ENCODE measurements at regions not wholly inside any gene's neighbourhood (a gene's known extent, or its start where the extent isn't known, plus 50 kb on each side); places are given as distances from the start of the nearest gene placed in this dataset.

DNA sequence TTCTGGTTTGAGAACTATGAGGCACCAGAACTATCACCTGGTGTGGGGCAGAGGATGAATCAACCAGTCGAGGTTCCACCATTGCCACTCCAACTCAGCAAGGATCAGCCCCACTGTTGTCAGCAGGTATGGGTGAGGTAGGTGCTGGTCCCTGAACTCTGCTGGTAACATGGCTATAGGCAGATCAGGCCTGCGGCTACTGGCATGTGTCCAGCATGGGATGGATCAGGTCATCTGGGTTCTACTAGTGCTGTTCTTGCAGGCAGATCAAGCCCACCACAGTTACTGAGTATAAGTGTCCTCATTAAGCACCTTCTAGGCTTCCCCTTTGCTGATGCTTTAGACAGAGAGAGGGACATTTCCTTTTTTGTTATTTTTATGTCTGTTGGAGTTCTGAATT lies 71.7 kb downstream of the GABRA6 start:
- DNase-seq: no peak

GRCh38 chr5:161763571-161763970 lies 78.0 kb downstream of the GABRA6 start:
- peak in 1 of 3 donors; percentile 6 for DNase-seq

GRCh38 chr5:161765611-161766010 lies 80.1 kb downstream of the GABRA6 start:
- DNase-seq: no peak

DNA sequence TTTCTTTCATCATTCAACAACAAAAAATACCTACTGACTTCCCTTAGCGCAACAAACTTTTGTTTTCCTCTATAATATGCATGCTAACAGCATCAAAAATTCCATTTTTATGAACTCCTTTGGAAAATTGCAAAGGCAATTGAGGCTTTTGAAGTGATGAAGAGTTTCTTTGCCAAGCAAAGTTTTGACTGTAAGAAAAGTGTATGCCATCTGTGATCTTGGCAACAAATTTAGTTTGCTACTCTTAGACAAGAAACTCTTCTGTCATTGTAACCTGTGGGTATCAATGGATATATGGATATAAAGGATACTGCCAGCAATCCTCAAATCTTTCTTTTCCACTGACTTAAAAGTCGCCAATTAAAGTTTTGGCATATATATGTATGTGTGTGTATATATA lies 72.0 kb upstream of the GABRA1 start:
- no peak for DNase-seq

DNA sequence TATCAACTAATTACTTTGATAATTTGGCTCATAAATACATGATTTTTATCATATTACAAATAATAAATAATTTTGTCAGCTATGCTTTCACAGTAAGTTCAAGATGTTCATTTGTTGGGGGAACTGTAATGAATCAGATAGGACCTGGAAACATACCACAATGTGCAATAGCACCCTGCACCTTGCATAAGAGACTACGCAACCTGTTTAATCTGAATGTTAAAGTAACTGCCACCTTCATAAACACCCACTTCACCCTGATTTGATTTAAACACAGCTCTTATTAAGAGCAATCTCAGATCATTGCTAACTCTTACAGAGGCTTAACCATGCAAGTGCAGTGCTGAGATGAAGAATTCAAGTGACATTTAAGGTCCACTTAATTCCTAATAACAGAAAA lies 69.1 kb upstream of the GABRA1 start:
- no peak for DNase-seq

DNA sequence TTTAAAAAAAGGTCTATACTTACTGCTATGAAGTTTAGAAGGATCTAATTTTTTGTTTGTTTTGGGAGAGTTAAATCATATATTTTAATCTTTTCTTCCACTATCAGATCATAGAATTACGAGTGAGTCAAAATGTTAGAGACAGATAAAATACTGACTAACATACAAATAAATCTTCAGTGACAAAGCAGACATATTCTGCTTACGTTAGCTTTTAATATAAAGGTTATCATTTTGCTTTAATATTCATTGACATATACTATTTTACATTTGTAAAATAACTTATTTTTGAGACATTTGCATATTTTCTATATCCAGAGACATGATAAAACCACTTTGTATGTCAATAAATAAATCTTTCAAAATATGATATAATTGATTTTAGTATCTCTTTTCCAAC lies 64.6 kb upstream of the GABRA1 start:
- DNase-seq: no peak

- no peak for DNase-seq
These were observed 61.2 kb upstream of the GABRA1 start for GRCh38 chr5:161786686-161787085.

DNA sequence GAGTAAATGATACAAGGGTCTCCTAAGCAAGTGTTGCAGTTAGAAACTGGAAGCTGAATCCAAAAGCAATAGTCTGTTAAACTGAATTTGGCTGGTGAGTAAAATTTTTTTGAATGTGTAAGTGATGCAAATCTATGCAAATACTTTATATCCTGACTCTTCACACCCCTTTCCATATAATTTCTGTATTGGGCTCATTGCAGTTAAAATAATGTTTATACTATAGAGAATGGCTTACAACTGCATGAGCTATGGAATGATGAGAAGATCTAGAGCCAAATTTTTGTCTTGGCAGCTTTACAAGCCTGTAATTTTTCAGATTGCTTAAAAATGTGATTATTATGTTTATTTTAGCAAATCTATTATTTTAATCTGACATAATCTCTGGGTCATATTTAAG lies 57.0 kb upstream of the GABRA1 start:
- DNase-seq: no peak
